Suppressor macrophage (primary cell): ENCODE measurements at regions not wholly inside any gene's neighbourhood (a gene's known extent, or its start where the extent isn't known, plus 50 kb on each side); places are given as distances from the start of the nearest gene placed in this dataset.
"Not testable (repeated sequence)": the region's sequence is repeated elsewhere in the genome, so short reads cannot be mapped to it uniquely, and the experiment has no call there.

ENCODE experiments used
- DNase-seq, 4 experiments: peaks; one replicate each; pipeline ENCODE4 v3.0.0-alpha.2; 2020 to 2022

- no peak for DNase-seq
These were observed 92.5 kb upstream of the FOXN2 start for GRCh38 chr2:48221846-48222516.

GRCh38 chr2:48227617-48228344 is 86.7 kb upstream of the FOXN2 start:
- DNase-seq, result peak; percentile 53 to 95 (median 77)

- DNase-seq, result no peak
These were observed 86.2 kb upstream of the FOXN2 start for GRCh38 chr2:48228345-48228684.

GRCh38 chr2:48229063-48229462 is 85.4 kb upstream of the FOXN2 start:
- DNase-seq, result no peak

GRCh38 chr2:48230834-48231233 is 83.6 kb upstream of the FOXN2 start:
- DNase-seq, result no peak

- peak in 1 of 4 experiments; percentile 20 for DNase-seq
These were observed 82.1 kb upstream of the FOXN2 start for GRCh38 chr2:48232351-48232750.

- no peak for DNase-seq
These were observed 81.5 kb upstream of the FOXN2 start for GRCh38 chr2:48233005-48233404.

- not testable (repeated sequence) for DNase-seq
These were observed 80.7 kb upstream of the FOXN2 start for GRCh38 chr2:48233824-48234223.

GRCh38 chr2:48235076-48235475 is 79.4 kb upstream of the FOXN2 start:
- DNase-seq, result no peak

GRCh38 chr2:48238381-48238780 is 76.1 kb upstream of the FOXN2 start:
- DNase-seq, result no peak

GRCh38 chr2:48240912-48241311 is 73.6 kb upstream of the FOXN2 start:
- DNase-seq, result no peak

GRCh38 chr2:48247206-48247605 is 67.3 kb upstream of the FOXN2 start:
- DNase-seq, result no peak

GRCh38 chr2:48248251-48248933 is 66.1 kb upstream of the FOXN2 start:
- no peak for DNase-seq

GRCh38 chr2:48249025-48249424 is 65.5 kb upstream of the FOXN2 start:
- DNase-seq, result no peak

GRCh38 chr2:48249631-48250473 is 64.6 kb upstream of the FOXN2 start:
- peak in 1 of 4 experiments; percentile 5 for DNase-seq

GRCh38 chr2:48250474-48250844 is 64.0 kb upstream of the FOXN2 start:
- DNase-seq, result no peak

GRCh38 chr2:48250943-48251342 is 63.5 kb upstream of the FOXN2 start:
- peak; percentile 24 to 70 (median 52) for DNase-seq

- DNase-seq, result no peak
These were observed 62.9 kb upstream of the FOXN2 start for GRCh38 chr2:48251437-48252148.

GRCh38 chr2:48253301-48253700 is 61.2 kb upstream of the FOXN2 start:
- peak in 2 of 4 experiments; percentile 31 to 48 for DNase-seq

- DNase-seq, result no peak
These were observed 59.6 kb upstream of the FOXN2 start for GRCh38 chr2:48254839-48255238.

- no peak for DNase-seq
These were observed 57.0 kb upstream of the FOXN2 start for GRCh38 chr2:48257456-48257855.

- peak in 2 of 4 experiments; percentile 34 to 43 for DNase-seq
These were observed 55.9 kb upstream of the FOXN2 start for GRCh38 chr2:48258481-48259149.
